SH-SY5Y (cell line): ENCODE measurements at regions not wholly inside any gene's neighbourhood (a gene's known extent, or its start where the extent isn't known, plus 50 kb on each side); places are given as distances from the start of the nearest gene placed in this dataset.

Experiments used
- GATA2 ChIP-seq: IDR thresholded peaks from 2 replicates; pipeline ENCODE4 v1.6.1; 2011; ENCODE audit warnings: mild to moderate bottlenecking, low read depth, low read length
- GATA3 ChIP-seq: IDR thresholded peaks from 2 replicates; pipeline ENCODE4 v1.6.1; 2011; ENCODE audit warnings: low read depth, mild to moderate bottlenecking, low read length, moderate library complexity

- no peak for TF ChIP-seq GATA3
- TF ChIP-seq GATA2, result no peak
Observed at GRCh38 chr7:85749696-85750453, 563.0 kb upstream of the SEMA3D start.
